ENCODE measurements at regions not wholly inside any gene's neighbourhood (a gene's known extent, or its start where the extent isn't known, plus 50 kb on each side); places are given as distances from the start of the nearest gene placed in this dataset.
"Not testable (repeated sequence)": the region's sequence is repeated elsewhere in the genome, so short reads cannot be mapped to it uniquely, and the experiment has no call there.

DNA sequence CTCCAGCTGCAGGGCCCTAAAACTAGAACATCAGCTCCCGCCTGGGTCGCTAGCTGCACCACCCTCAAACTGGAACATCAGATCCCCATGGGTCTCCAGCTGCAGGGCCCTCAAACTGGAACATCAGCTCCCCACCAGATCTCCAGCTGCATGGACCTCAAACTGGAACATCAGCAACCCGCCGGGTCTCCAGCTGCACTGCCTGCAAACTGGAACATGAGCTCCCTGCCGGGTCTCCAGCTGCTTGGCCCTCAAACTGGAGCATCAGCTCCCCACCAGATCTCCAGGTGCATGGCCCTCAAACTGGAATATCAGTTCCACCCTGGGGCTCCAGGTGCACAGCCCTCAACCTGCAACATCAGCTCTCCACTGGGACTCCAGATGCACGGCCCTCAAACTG, 82.7 kb downstream of the TFRC start:
- H3K4me3 ChIP-seq; DNase-seq (ENCODE audit: low read depth, low spot score); H3K9ac ChIP-seq (ENCODE audit: insufficient read length); H3K36me3 ChIP-seq (ENCODE audit: insufficient read depth, low read length); H3K27ac ChIP-seq; H3K9me3 ChIP-seq (ENCODE audit: low read depth, low read length): not testable (repeated sequence)

DNA sequence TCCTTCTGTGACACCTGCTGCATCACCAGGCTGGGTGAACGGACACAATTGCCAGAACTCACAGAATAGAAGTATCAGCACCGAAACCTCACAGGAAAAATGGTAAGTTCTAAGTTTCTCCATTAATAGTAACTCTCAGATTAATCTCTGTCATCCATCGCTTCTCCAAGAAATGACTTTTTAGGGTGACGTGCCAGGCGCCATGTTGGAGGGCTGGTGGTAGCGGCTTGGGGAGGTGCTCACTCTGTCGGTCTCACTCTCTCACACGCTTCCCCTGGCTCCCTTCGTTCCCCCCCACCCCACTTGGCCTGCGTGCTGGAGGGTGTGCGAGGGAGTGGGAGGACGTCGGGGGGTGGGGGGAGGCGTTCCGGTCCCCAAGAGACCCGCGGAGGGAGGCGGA, 85.6 kb downstream of the TFRC start:
- not testable (repeated sequence) for DNase-seq (ENCODE audit: low read depth, low spot score); H3K27ac ChIP-seq; H3K36me3 ChIP-seq (ENCODE audit: insufficient read depth, low read length); H3K4me3 ChIP-seq; H3K9ac ChIP-seq (ENCODE audit: insufficient read length); H3K9me3 ChIP-seq (ENCODE audit: low read depth, low read length)

DNA sequence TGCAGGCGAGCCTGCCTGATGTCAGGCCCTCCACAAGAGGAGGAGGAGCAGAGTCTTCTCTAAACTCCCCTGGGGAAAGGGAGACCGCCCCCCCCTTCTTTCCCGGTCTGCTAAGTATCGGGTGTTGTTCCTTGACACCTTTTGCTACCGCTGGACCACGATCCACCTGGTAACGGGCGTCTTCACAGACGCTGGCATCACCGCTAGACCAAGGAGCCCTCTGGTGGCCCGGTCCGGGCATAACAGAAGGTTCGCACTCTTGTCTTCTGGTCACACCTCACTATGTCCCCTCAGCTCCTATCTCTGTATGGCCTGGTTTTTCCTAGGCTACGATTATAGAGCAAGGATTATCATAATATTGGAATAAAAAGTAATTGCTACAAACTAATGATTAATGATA, 86.0 kb upstream of the TNK2 start:
- not testable (repeated sequence) for DNase-seq (ENCODE audit: low read depth, low spot score); H3K36me3 ChIP-seq (ENCODE audit: insufficient read depth, low read length); H3K4me3 ChIP-seq; H3K27ac ChIP-seq; H3K9ac ChIP-seq (ENCODE audit: insufficient read length); H3K9me3 ChIP-seq (ENCODE audit: low read depth, low read length)

DNA sequence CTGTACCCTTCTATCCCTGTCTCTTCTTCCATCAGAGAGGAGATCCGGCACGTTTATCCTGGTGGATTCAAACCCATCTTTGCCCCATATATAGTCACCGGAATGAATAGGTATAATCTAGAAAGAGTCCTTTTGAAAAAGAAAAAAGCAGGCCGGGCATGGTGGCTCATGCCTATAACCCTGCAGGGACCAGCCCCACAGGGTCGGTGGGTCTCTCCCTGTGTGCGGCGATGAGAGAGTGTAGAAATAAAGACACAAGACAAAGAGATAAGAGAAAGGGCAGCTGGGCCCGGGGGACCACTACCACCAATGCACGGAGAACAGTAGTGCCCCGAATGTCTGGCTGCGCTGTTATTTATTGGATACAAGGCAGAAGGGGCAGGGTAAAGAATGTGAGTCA, 85.3 kb upstream of the TNK2 start:
- DNase-seq (ENCODE audit: low read depth, low spot score); H3K36me3 ChIP-seq (ENCODE audit: insufficient read depth, low read length); H3K9me3 ChIP-seq (ENCODE audit: low read depth, low read length); H3K27ac ChIP-seq; H3K9ac ChIP-seq (ENCODE audit: insufficient read length); H3K4me3 ChIP-seq: not testable (repeated sequence)

DNA sequence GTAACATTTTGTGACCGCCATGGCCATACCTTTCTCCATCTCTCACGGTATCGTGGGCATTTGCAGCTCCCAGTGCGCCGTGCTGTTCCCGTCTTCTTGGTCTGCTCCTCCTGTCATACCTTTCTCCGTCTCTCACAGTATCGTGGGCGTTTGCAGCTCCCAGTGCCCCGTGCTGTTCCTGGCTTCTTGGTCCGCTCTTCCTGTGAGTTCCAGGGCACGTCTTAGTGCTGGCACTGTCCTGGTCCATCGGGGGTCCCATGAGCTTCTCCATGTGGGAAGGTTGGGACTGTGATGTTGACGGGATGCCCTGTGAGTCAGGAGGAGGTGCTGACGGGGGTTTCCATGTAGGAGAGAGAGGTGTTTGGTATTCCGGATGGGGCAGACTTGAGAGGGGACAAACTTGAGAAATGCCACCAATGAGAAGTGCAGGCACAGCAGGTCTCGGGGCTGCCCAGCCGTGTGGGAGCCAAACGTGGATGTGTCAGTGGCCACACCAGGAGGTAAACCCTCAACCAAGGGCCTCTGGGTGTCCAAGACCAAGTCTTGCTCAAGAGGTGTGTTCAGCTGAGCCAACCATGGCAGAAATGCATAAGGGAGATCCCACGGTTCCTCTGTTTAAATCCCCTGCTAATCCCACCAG, 84.7 kb upstream of the TNK2 start:
- H3K36me3 ChIP-seq (ENCODE audit: insufficient read depth, low read length); H3K27ac ChIP-seq; DNase-seq (ENCODE audit: low read depth, low spot score); H3K9ac ChIP-seq (ENCODE audit: insufficient read length); H3K9me3 ChIP-seq (ENCODE audit: low read depth, low read length); H3K4me3 ChIP-seq: not testable (repeated sequence)

DNA sequence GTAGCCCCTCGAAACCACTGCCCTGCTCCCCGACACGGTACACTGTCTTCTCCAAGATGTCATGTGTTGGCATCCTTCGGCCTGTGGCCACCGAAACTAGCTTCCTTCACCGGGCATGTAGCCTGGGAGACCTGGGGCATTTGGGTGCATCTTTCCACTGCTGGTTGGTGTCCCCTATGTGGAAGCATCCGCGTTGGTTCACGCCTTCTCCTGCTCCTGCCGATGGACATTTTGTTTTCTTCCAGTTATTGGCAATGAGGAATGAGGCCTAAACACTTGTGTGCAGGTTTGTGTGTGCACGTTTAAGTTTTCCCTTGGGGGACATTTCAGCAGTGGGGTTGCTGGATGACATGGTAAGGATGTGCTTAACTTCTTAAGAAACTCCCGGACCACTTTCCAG, 83.6 kb upstream of the TNK2 start:
- not testable (repeated sequence) for H3K9me3 ChIP-seq (ENCODE audit: low read depth, low read length); H3K9ac ChIP-seq (ENCODE audit: insufficient read length); H3K27ac ChIP-seq; H3K4me3 ChIP-seq; H3K36me3 ChIP-seq (ENCODE audit: insufficient read depth, low read length); DNase-seq (ENCODE audit: low read depth, low spot score)

DNA sequence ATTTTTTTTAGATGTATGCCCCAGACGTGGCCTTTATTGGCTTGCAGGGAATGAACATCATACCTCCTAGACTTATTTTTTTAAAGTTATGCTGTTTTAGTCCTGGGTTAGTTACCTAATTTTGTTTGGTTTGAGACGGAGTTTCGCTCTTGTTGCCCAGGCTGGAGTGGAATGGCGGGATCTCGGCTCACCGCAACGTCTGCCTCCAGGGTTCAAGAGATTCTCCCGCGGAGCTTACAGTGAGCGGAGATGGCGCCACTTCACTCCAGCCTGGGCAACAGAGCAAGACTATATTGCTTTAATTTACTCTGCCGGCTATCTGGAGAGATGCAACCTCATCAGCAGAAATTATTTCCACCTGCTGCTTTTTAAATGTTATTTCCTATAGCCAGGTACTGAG, 82.9 kb upstream of the TNK2 start:
- H3K4me3 ChIP-seq = peak overlapping the region; percentile 88
- not testable (repeated sequence) for DNase-seq (ENCODE audit: low read depth, low spot score); H3K27ac ChIP-seq; H3K36me3 ChIP-seq (ENCODE audit: insufficient read depth, low read length); H3K9ac ChIP-seq (ENCODE audit: insufficient read length); H3K9me3 ChIP-seq (ENCODE audit: low read depth, low read length)

DNA sequence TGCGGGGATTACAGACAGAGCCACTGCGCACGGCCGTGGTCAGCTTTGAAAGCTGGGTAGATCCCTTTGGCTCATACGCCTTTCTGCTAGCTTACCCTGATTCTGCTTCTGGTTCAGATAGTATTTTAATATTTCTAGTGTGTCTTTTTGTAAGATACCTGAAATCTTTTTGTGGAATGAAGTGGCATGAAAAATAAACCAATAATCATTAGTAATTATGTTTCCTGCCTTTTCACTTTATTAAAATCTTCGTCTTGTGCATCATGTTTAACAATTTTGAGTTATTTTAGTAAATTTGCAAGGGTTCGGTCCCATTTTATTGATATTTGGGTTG, 82.5 kb upstream of the TNK2 start:
- not testable (repeated sequence) for DNase-seq (ENCODE audit: low read depth, low spot score); H3K36me3 ChIP-seq (ENCODE audit: insufficient read depth, low read length); H3K9me3 ChIP-seq (ENCODE audit: low read depth, low read length); H3K27ac ChIP-seq
- H3K9ac ChIP-seq (ENCODE audit: insufficient read length) = peak overlapping the region; percentile 94
- peak overlapping the region; percentile 88 for H3K4me3 ChIP-seq

DNA sequence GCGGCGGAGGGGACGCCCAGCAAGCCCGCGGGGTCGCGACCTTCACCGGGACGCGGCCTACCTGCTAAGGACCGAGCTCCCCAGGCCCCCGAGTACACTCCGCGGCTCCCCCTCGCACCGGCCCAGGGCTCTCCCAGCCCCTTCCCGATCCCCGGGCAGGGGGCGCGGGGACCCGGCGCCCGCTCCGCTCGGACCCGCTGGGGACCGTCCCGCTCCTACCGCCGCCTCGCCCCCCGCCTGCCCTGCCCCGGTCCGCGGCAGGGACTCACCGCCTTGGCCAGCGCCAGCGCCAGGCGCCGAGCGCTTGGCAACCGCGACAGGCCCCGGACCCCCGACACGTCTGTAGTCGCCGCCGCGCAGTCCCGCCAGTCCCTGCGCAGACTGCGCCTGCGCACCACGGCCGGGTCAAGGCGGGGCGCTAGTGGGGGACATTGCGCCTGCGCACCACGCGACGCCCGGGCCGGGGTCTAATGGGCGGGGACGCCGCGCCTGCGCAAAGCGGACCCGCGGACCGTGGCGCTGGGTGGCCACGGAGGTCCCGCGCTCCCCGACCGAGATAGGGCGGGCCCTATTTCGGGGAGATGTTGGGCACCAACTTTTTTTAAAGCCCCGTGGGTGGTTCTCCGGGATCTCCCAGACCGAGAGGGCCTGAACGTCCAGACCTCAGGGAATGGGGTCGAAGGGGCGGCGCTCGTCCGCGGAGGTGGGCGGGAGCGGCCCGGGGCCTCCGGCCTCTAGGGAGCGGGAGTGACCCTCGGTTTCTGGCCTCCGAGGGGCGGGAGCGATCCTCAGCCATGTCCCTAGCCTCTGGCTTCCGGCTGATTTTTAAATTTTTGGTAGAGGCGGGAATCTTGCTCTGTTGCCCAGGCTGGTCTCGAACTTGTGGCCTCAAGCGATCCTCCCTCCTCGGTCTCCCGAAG, 81.8 kb upstream of the TNK2 start:
- not testable (repeated sequence) for H3K27ac ChIP-seq; H3K9me3 ChIP-seq (ENCODE audit: low read depth, low read length); H3K36me3 ChIP-seq (ENCODE audit: insufficient read depth, low read length)
- H3K9ac ChIP-seq (ENCODE audit: insufficient read length) = peak overlapping the region; percentile 94
- peak; percentile 82 for TF ChIP-seq POLR2AphosphoS5 (IDR thresholded peaks at IDR 0.05; ENCODE audit: borderline replicate concordance, low read depth, low read length)
- peak overlapping the region; percentile 88 for H3K4me3 ChIP-seq
- peak; percentile 12 for DNase-seq (ENCODE audit: low read depth, low spot score)

DNA sequence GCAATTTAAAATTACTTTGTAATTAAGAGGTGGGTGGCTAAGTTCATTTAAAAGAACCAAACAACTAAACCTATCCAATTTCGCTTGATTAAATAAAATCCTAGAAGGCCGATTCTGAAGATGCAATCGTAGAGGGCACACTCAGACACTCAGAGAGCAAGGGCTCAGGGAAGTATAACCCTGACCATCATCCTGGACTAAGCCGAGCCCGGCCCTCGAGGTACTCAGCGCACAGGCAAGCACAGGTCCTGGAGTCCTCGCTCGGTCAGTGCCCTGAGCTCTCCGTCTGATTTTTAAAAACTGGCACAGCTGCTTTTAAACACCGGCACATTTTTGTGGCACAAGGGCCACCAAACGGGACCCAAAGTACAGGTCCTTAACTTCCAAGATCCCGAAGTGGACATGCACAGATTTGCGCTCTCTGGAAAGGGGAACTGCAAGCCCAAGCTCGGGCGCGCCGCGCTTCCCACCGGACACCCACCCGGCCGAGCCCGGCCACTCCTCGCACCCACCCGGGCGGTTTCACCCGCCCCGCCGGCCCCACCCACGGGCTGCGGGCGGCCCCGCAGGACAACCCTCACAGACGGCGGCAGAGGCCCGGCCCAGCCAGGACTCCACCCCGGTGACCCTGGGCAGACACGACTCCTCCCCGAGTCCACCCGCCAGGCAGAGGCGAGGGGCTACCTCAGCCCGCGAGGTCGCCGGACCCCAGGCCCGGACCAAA, 81.0 kb upstream of the TNK2 start:
- not testable (repeated sequence) for DNase-seq (ENCODE audit: low read depth, low spot score); H3K27ac ChIP-seq; H3K9me3 ChIP-seq (ENCODE audit: low read depth, low read length); H3K36me3 ChIP-seq (ENCODE audit: insufficient read depth, low read length)
- peak overlapping the region; percentile 77 for H3K4me3 ChIP-seq
- H3K9ac ChIP-seq (ENCODE audit: insufficient read length) = peak overlapping the region; percentile 78

DNA sequence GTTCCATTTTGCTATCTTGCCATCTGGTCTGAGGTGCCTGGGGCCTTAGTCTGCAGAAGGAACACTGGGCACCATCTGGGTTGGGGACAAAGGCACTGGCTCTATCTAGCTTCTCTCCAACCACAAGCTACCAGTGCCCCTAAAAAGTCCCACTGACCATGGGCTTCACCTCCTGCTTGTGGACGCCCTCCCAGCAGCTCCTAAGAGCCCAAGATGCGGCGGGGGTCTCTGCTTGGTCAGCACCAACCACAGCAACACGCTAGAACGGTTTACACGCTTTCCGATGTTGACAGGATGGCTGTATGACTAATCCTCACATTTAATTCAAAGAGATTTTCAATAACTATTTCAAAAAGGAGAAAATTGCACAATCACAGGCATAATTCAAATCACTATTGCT, 80.4 kb upstream of the TNK2 start:
- not testable (repeated sequence) for H3K9ac ChIP-seq (ENCODE audit: insufficient read length); DNase-seq (ENCODE audit: low read depth, low spot score); H3K36me3 ChIP-seq (ENCODE audit: insufficient read depth, low read length); H3K27ac ChIP-seq; H3K9me3 ChIP-seq (ENCODE audit: low read depth, low read length)
- H3K4me3 ChIP-seq = peak overlapping the region; percentile 66

DNA sequence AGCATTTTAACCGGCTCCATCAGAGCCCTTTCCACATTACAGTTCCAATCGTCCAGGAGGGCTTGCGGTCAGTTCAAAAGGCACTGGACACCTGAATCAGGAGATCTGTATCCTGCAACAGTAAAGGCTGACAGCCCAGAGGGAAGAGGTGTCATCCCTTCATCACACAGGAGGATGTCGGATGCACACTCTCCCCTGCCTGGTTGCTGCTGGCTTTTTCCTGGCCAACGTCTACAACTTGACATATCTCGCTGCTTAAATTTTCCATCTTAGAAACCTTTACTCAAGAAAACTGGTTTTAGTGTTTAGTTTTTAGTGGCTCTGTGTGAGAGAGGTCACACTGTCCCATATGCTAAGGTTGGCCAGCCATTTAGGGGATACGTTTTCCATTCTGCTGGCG, 78.7 kb upstream of the TNK2 start:
- H3K36me3 ChIP-seq (ENCODE audit: insufficient read depth, low read length); H3K27ac ChIP-seq; H3K9ac ChIP-seq (ENCODE audit: insufficient read length); H3K9me3 ChIP-seq (ENCODE audit: low read depth, low read length); DNase-seq (ENCODE audit: low read depth, low spot score); H3K4me3 ChIP-seq: not testable (repeated sequence)

DNA sequence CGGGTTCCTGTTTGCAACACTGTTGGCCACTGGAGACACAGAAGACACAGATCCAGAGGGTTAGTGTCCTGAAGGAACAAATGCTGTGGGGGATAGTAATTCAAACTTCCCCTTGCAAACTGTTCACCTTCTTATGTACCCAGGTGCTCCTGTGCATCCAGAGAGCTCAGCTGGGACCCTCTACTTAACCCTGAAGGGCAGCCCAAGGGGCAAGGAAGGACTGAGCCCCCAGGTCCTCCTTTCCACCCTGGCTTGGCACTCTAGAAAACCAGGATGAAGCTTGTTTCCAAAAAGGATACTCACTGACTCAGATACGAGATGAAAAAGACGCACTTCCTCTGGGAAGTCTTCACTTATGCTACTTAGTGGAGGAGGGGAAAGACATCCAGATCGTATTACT, 78.2 kb upstream of the TNK2 start:
- not testable (repeated sequence) for DNase-seq (ENCODE audit: low read depth, low spot score)
- peaks cover 13% of the 10 kb centered on the region; the same call in 1 of the 2 replicates for H3K36me3 ChIP-seq (ENCODE audit: insufficient read depth, low read length)

DNA sequence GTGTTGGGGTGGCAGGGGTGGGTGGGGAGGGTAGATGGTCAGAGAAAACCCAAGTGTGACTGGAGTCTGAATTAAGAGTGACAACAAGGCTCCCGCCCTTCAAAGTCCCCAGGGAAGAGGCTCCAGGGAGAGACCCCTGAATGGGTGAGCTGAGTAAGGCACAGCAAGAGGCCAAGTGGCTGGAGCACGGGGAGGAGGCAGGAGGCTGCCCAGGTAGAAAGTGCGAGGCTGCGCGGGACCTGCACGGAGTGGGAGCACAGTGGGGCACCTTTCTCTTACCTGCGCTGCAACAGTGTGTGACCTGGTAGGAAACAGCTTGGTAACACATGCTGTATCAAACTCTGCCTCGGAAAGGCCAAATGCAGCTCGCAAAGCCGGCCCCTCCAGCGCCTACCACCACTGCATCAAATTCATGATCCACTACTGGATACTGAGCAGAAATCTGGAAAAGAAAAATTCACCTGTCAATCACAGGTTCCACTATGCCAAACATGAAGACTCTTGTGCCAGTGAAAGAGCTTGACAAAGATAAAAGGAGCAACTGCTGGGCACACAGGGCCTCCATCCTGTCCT, 77.1 kb upstream of the TNK2 start:
- not testable (repeated sequence) for DNase-seq (ENCODE audit: low read depth, low spot score); H3K9me3 ChIP-seq (ENCODE audit: low read depth, low read length)
- peaks cover 13% of the 10 kb centered on the region; the same call in 1 of the 2 replicates for H3K36me3 ChIP-seq (ENCODE audit: insufficient read depth, low read length)

More for the DNA sequence above, 78.2 kb upstream of the TNK2 start:
- not testable (repeated sequence) for H3K4me3 ChIP-seq; H3K27ac ChIP-seq; H3K9me3 ChIP-seq (ENCODE audit: low read depth, low read length); H3K9ac ChIP-seq (ENCODE audit: insufficient read length)

More for the DNA sequence above, 77.1 kb upstream of the TNK2 start:
- not testable (repeated sequence) for H3K27ac ChIP-seq; H3K9ac ChIP-seq (ENCODE audit: insufficient read length); H3K4me3 ChIP-seq
